ENCODE measurements at regions not wholly inside any gene's neighbourhood (a gene's known extent, or its start where the extent isn't known, plus 50 kb on each side); places are given as distances from the start of the nearest gene placed in this dataset.

- Mint-ChIP-seq H3K27ac (no peak overlapping the region), H3K4me3 (no peak overlapping the region), H3K9me3 (ENCODE audit: insufficient read depth) (peaks cover 3% of the 10 kb centered on the region), H3K27me3 (no peaks in the 10 kb centered on the region), H3K4me1 (no peaks in the 10 kb centered on the region)
- intact Hi-C loops (cut with micrococcal nuclease) = no loop called here
- no peaks in the 10 kb centered on the region for H3K79me2 ChIP-seq (ENCODE audit: control insufficient read depth, insufficient read depth, low read length)
- no peaks in the 10 kb centered on the region for H3K27me3 ChIP-seq (replicated peaks in 1 of 4; ENCODE audit: control extremely low read depth in 1 of 4, control insufficient read depth in 3 of 4, insufficient read depth in 4 of 4, low read length in 3 of 4)
- H3K9ac ChIP-seq (ENCODE audit: low read length) = no peak overlapping the region
- no peak overlapping the region for H3K27ac ChIP-seq (ENCODE audit: low read length in 2 of 2)
- POLR2A ChIA-PET = no interaction called here
- DNase-seq (no peak), ATAC-seq (ENCODE audit: low read depth) (no peak)
- CTCF ChIA-PET = no interaction called here
- no CpG with 5 or more reads among the region's 1 CpG for WGBS (ENCODE audit: insufficient coverage)
- no peaks in the 10 kb centered on the region for H3K4me1 ChIP-seq (ENCODE audit: control insufficient read depth in 2 of 2, insufficient read depth in 2 of 2, low read length in 2 of 2)
- no peak overlapping the region for H2AFZ ChIP-seq (ENCODE audit: insufficient read depth, low read depth, low read length, poor library complexity, severe bottlenecking)
- H3K36me3 ChIP-seq (replicated peaks in 1 of 2; ENCODE audit: control extremely low read depth in 1 of 2, control insufficient read depth in 1 of 2, extremely low read depth in 1 of 2, insufficient read depth in 2 of 2, low read length in 1 of 2) = no peaks in the 10 kb centered on the region
- no peak overlapping the region for H3K4me2 ChIP-seq (replicated peaks; ENCODE audit: low read depth, low read length, poor library complexity, severe bottlenecking)
- no peak overlapping the region for H3K4me3 ChIP-seq (ENCODE audit: control extremely low read depth in 1 of 5, extremely low read depth in 1 of 5, insufficient read depth in 1 of 5, low read depth in 2 of 5, low read length in 4 of 5)
- no peak for TF ChIP-seq EZH2 (IDR thresholded peaks at IDR 0.05; ENCODE audit: borderline replicate concordance, insufficient read depth, low read depth, low read length, poor library complexity, severe bottlenecking)
- no peak for TF ChIP-seq CTCF (IDR thresholded peaks at IDR 0.05)
- no peaks in the 10 kb centered on the region for H4K20me1 ChIP-seq (ENCODE audit: control insufficient read depth, insufficient read depth, low read length, poor library complexity, severe bottlenecking)
- peaks cover 0 to 4% (median 0%) of the 10 kb centered on the region in 3 donors for H3K9me3 ChIP-seq (ENCODE audit: control extremely low read depth in 1 of 3, control insufficient read depth in 2 of 3, insufficient read depth in 1 of 3, low read length in 2 of 3)
Observed at GRCh38 chr7:145327646-145328045, 491.8 kb upstream of the TPK1 start.

GRCh38 chr7:145324081-145324480, 488.2 kb upstream of the TPK1 start:
- Histone ChIP-seq H3K4me2 (replicated peaks; ENCODE audit: low read depth, low read length, poor library complexity, severe bottlenecking) (no peak overlapping the region), H3K79me2 (ENCODE audit: control insufficient read depth, insufficient read depth, low read length) (no peaks in the 10 kb centered on the region), H3K4me3 (ENCODE audit: control extremely low read depth in 1 of 5, extremely low read depth in 1 of 5, insufficient read depth in 1 of 5, low read depth in 2 of 5, low read length in 4 of 5) (no peak overlapping the region), H3K36me3 (replicated peaks in 1 of 2; ENCODE audit: control extremely low read depth in 1 of 2, control insufficient read depth in 1 of 2, extremely low read depth in 1 of 2, insufficient read depth in 2 of 2, low read length in 1 of 2) (no peaks in the 10 kb centered on the region), H4K20me1 (ENCODE audit: control insufficient read depth, insufficient read depth, low read length, poor library complexity, severe bottlenecking) (no peaks in the 10 kb centered on the region), H3K9me3 (ENCODE audit: control extremely low read depth in 1 of 3, control insufficient read depth in 2 of 3, insufficient read depth in 1 of 3, low read length in 2 of 3) (peaks cover 0 to 4% (median 0%) of the 10 kb centered on the region in 3 donors), H3K27me3 (replicated peaks in 1 of 4; ENCODE audit: control extremely low read depth in 1 of 4, control insufficient read depth in 3 of 4, insufficient read depth in 4 of 4, low read length in 3 of 4) (no peaks in the 10 kb centered on the region), H3K27ac (ENCODE audit: low read length in 2 of 2) (no peak overlapping the region), H3K4me1 (ENCODE audit: control insufficient read depth in 2 of 2, insufficient read depth in 2 of 2, low read length in 2 of 2) (no peaks in the 10 kb centered on the region), H2AFZ (ENCODE audit: insufficient read depth, low read depth, low read length, poor library complexity, severe bottlenecking) (no peak overlapping the region), H3K9ac (ENCODE audit: low read length) (no peak overlapping the region)
- Mint-ChIP-seq H3K27ac (no peak overlapping the region), H3K4me3 (no peak overlapping the region), H3K4me1 (no peaks in the 10 kb centered on the region), H3K9me3 (ENCODE audit: insufficient read depth) (peaks cover 3% of the 10 kb centered on the region), H3K27me3 (no peaks in the 10 kb centered on the region)
- POLR2A ChIA-PET = no interaction called here
- WGBS (ENCODE audit: insufficient coverage) = 99% methylated on average over 15 of the region's 21 CpGs
- CTCF ChIA-PET = no interaction called here
- intact Hi-C loops (cut with micrococcal nuclease) = no loop called here
- TF ChIP-seq CTCF (IDR thresholded peaks at IDR 0.05) = no peak
- TF ChIP-seq EZH2 (IDR thresholded peaks at IDR 0.05; ENCODE audit: borderline replicate concordance, insufficient read depth, low read depth, low read length, poor library complexity, severe bottlenecking) = no peak
- DNase-seq (no peak), ATAC-seq (ENCODE audit: low read depth) (no peak)
